ENCODE measurements at regions not wholly inside any gene's neighbourhood (a gene's known extent, or its start where the extent isn't known, plus 50 kb on each side); places are given as distances from the start of the nearest gene placed in this dataset.
"Not testable (repeated sequence)": the region's sequence is repeated elsewhere in the genome, so short reads cannot be mapped to it uniquely, and the experiment has no call there.

DNA sequence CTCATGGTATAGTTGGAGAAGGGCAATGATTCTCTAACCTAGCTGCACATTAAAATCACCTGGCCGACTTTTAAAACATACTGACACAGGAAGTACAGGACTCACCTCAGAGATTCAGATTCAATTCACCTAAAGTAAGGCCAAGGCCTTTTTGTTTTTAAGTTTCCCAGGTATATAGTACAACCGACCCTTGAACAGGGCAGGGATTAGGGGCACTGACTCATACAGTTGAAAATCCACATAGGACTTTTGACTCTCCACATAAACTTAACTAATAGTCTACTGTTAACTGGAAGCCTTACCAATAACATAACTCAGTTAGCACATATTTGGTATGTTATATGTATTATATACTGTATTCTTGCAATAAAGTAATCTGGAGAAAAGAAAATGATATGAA is 129.5 kb upstream of the ABI3BP start:
- no peaks in the 10 kb centered on the region for H3K4me1 Mint-ChIP-seq
- H3K9me3 Mint-ChIP-seq: no peaks in the 10 kb centered on the region
- no peaks in the 10 kb centered on the region for H3K36me3 Mint-ChIP-seq
- H3K4me3 Mint-ChIP-seq: no peak overlapping the region
- DNase-seq: no peak
- no peak overlapping the region for H3K27ac Mint-ChIP-seq
- H3K27me3 Mint-ChIP-seq: peaks cover 66% of the 10 kb centered on the region

DNA sequence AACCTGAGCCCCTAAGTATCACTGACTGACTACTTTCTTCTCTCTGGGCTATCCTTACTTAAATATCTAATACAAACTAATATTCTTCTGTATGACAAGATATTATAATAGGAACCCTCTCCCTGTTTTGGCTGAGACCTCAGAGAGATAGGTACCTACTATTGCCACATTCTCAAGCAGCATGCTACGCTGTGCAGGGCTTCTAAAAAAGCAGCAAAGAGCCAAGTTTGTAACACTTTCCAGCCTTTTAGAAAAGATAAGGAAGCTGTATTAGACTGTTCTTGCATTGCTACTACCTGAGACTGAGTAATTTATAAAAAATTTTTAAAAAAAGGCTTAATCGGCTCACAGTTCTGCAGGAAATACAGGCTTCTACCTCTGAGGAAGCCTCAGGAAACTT is 126.8 kb upstream of the ABI3BP start:
- peaks cover 2% of the 10 kb centered on the region for H3K9me3 Mint-ChIP-seq

DNA sequence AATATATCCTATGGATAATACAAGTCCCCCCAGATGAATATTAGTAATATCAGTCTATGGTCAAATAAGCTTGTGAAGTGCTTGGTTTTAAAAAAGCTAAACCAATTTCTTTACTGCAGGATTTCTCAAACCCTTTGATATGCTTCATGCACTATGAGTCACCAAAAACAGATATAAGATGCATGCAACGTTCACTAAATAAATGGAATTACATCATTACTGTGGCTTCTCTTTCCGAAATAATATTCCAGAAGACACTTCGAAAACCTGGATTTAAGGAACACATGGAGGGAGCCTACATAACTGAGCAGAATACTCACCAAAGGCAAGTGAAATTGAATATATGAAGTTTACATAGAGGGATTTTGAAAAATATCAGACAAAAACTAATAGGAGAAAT is 126.3 kb upstream of the ABI3BP start:
- Mint-ChIP-seq H3K9me3 (peaks cover 2% of the 10 kb centered on the region), H3K36me3 (no peaks in the 10 kb centered on the region)

More for the DNA sequence above, 126.8 kb upstream of the ABI3BP start:
- Mint-ChIP-seq H3K36me3 (no peaks in the 10 kb centered on the region), H3K4me3 (no peak overlapping the region), H3K27me3 (peaks cover 47% of the 10 kb centered on the region), H3K4me1 (no peaks in the 10 kb centered on the region), H3K27ac (no peak overlapping the region)
- DNase-seq: no peak

DNA sequence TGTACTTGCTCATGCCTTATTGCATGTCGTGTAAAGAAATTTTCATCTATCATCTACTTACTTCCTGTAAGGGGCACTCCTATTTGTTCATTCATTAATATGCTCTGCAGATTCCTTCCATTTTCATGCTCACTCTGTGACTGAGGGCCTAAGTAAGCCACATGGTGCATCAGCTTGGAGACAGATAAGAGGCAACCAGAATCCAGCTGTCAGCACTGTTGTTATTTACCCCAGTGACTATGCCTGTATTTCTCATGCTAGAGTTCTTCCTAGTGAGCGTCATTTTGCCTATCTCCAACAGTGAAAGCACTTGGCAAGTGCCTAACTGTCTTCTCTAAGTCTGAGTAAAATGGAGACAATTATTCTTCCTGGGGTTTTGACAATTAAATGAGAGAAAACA is 124.8 kb upstream of the ABI3BP start:
- Mint-ChIP-seq H3K36me3 (no peaks in the 10 kb centered on the region), H3K4me1 (no peaks in the 10 kb centered on the region), H3K27me3 (peaks cover 30% of the 10 kb centered on the region), H3K9me3 (peaks cover 2% of the 10 kb centered on the region), H3K27ac (no peak overlapping the region), H3K4me3 (no peak overlapping the region)
- DNase-seq: no peak

More for the DNA sequence above, 126.3 kb upstream of the ABI3BP start:
- DNase-seq: no peak
- H3K4me3 Mint-ChIP-seq: no peak overlapping the region
- no peak overlapping the region for H3K27ac Mint-ChIP-seq
- peaks cover 42% of the 10 kb centered on the region for H3K27me3 Mint-ChIP-seq
- no peaks in the 10 kb centered on the region for H3K4me1 Mint-ChIP-seq

DNA sequence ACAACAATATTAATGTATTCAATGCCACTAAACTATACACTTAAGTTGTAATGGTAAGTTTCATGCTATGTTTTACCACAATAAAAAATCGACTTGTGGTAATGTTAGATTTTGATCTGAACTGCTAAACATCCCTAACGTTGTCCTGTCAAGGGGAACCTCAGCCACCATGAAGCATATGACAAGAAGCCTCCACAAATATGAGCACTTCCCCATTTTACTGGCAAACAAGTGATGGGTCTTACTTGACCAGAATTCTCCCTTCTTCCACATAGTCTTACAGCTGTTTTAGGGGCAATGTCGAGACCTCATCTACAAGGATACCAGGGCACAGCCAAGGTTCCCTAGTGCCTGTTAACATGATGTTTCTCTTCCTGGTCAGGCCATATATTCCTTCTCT is 124.2 kb upstream of the ABI3BP start:
- H3K9me3 Mint-ChIP-seq: peaks cover 2% of the 10 kb centered on the region
- H3K27me3 Mint-ChIP-seq: peaks cover 25% of the 10 kb centered on the region
- DNase-seq: no peak
- no peak overlapping the region for H3K27ac Mint-ChIP-seq
- no peaks in the 10 kb centered on the region for H3K36me3 Mint-ChIP-seq
- H3K4me1 Mint-ChIP-seq: no peaks in the 10 kb centered on the region
- no peak overlapping the region for H3K4me3 Mint-ChIP-seq

DNA sequence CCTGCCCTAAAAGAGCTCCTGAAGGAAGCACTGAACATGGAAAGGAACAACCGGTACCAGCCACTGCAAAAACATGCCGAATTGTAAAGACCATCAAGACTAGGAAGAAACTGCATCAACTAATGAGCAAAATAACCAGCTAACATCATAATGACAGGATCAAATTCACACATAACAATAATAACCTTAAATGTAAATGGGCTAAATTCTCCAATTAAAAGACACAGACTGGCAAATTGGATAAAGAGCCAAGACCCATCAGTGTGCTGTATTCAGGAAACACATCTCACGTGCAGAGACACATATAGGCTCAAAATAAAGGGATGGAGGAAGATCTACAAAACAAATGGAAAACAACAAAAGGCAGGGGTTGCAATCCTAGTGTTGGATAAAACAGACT is 117.1 kb upstream of the ABI3BP start:
- H3K4me1 Mint-ChIP-seq, H3K27me3 Mint-ChIP-seq, DNase-seq, H3K36me3 Mint-ChIP-seq, H3K27ac Mint-ChIP-seq, H3K4me3 Mint-ChIP-seq: not testable (repeated sequence)
- peaks cover 14% of the 10 kb centered on the region for H3K9me3 Mint-ChIP-seq

DNA sequence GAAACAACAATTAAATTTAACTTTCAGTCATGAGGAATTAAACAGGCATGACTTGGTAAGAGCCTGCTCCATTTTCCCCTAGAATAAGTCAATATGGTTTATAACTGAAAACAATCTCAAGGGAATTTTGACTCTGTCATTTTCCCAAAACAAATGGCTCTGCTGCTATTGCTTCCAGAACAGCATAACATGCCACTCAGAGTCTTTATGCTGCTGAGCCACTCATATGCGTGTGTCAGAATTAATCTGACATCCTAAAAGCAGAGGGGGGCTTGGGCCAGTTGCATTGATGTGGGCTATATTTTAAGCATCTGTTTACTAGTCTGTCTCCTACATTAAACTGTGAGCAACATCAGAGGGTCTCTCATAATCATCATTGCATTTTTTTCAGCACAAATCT is 111.1 kb upstream of the ABI3BP start:
- H3K4me3 Mint-ChIP-seq: no peak overlapping the region
- H3K27me3 Mint-ChIP-seq: peaks cover 23% of the 10 kb centered on the region
- no peak overlapping the region for H3K27ac Mint-ChIP-seq
- H3K4me1 Mint-ChIP-seq: no peaks in the 10 kb centered on the region
- no peaks in the 10 kb centered on the region for H3K36me3 Mint-ChIP-seq
- no peak for DNase-seq
- no peaks in the 10 kb centered on the region for H3K9me3 Mint-ChIP-seq

DNA sequence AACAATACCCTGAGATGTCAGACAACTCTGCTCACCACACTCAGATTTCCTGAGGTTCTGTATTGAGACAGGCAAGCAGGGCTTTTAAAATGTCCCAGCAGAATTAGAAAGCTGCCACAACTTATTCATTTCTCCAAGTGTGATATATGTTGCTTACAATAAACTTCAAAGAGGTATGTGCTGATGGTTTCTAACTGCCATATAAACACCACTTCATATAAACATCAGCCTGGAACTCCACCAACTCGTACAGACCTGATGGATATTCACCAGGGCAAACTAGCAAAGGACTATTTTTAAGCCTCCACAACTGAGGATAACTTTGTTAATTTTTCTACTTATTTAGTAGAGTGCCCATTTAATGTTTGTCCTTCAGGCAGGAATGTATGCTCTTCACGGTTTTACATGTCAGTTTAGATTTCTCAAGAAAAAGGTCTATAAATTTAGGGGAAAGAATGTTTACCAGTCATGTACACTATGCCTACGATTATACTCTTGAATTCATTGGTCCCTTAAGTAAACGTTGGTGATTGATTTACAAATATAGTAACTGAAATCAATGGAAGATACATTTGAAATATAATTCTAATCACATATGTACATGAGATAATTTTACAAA is 109.6 kb upstream of the ABI3BP start:
- Mint-ChIP-seq H3K27me3 (peaks cover 34% of the 10 kb centered on the region), H3K27ac (no peak overlapping the region), H3K9me3 (no peaks in the 10 kb centered on the region), H3K4me1 (no peaks in the 10 kb centered on the region), H3K4me3 (no peak overlapping the region), H3K36me3 (no peaks in the 10 kb centered on the region)
- DNase-seq: no peak

DNA sequence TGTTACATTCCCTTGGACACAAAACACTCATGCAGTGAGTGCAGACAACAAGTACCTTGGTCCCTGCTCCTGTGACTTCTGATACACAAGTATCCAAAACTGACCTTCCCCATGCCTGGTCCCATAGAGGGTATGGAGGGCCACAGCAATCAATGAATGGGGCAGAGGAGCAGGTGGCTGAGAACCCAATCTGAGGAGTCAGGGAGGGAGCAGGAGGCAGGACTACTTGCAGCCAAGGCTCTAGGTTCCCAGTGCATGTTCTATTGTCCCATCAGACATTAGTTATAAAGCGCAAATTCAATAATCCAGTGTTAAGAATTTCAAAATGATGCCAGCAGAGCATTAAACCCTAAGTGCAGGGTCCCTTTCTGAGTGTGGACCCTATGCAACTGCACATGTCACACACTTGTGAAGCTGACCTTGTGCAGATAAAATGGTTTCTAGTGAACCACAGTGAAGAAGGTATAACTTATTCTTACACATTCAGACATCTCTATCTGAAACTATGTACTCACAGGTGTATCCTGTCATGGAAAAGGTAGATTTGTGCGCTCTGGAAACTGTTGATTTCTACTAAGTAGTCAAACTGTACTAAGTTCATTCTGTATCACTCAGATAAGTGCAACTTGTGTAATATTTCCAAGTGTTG is 107.3 kb upstream of the ABI3BP start:
- Mint-ChIP-seq H3K4me1 (no peaks in the 10 kb centered on the region), H3K36me3 (no peaks in the 10 kb centered on the region), H3K27me3 (peaks cover 30% of the 10 kb centered on the region), H3K9me3 (no peaks in the 10 kb centered on the region), H3K27ac (no peak overlapping the region), H3K4me3 (no peak overlapping the region)
- DNase-seq: no peak

DNA sequence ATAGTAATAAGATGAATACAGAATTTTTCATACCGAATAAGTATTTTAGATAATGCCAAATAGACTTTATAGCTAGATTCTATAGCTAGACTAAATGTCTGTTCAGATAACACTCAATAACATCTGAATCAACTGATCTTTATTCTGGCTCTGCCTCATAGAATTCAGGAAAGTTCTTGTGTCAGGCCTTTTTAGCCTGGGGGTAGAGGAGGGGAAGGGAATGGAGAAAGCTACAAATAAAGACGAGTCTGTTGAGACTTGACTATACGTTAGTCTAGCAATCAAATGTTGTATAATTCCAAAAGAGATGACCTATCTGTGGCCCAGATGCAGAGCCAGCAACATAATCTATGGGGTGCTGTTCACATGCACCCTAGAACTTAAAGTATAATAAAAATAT is 106.6 kb upstream of the ABI3BP start:
- Mint-ChIP-seq H3K9me3 (no peaks in the 10 kb centered on the region), H3K36me3 (no peaks in the 10 kb centered on the region), H3K27ac (no peak overlapping the region), H3K4me3 (no peak overlapping the region), H3K27me3 (peaks cover 26% of the 10 kb centered on the region), H3K4me1 (no peaks in the 10 kb centered on the region)
- DNase-seq: no peak

DNA sequence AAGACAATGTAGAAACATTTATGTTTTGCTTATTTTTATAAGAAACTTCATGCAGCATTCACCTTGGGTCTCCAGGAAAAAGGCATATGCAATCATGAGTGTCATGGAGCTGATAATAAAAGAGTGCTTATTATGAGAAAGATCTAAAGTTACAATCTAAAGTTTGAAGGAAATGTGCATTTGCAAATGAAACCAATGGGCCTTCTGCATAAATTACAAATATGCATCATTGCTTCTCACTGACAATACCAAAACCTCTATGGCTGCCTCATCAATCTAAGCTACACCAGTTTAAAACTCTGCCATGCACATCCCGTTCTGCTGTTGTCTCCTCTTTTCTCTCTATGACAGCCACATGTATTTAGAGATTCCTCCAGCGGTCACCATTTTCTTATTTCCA is 103.2 kb upstream of the ABI3BP start:
- no peaks in the 10 kb centered on the region for H3K36me3 Mint-ChIP-seq
- peaks cover 2% of the 10 kb centered on the region for H3K9me3 Mint-ChIP-seq

DNA sequence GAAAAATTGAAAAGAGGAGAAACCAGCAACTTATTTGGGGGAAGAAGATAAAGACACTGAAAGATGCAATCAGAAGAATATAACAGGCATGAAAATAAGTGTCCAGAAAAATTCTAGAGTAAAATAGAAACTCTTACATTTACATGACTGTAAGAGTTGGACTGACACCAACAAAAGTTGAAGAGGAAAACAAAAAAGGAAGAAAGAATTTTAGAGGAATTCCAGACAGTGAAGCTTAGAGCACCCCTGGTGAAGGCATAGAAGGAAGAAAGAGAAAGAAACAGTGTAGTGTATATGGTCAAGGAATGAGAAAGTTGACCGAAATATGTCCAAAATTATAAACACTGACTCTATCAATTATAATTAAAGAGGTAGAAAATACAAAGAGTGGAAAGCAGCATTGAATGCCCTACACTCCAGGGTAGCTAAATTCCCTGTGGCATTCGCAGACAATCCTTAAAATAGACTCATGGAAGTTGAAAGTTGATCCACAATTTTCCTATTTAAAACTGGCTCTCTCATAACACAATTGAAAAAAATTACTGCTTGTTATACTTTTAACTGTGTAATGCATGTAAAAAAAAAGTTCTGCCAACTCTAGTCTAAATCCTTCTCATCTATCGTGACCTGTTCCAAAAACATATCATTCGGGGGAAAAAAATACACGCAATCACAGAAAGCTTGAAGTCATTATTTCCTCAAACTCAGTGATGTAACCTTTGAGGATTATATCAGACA is 102.6 kb upstream of the ABI3BP start:
- no peaks in the 10 kb centered on the region for H3K4me1 Mint-ChIP-seq
- H3K27me3 Mint-ChIP-seq: peaks cover 22% of the 10 kb centered on the region
- H3K4me3 Mint-ChIP-seq: no peak overlapping the region
- H3K36me3 Mint-ChIP-seq: no peaks in the 10 kb centered on the region
- no peak for DNase-seq
- H3K9me3 Mint-ChIP-seq: peaks cover 2% of the 10 kb centered on the region
- no peak overlapping the region for H3K27ac Mint-ChIP-seq

More for the DNA sequence above, 103.2 kb upstream of the ABI3BP start:
- Mint-ChIP-seq H3K27ac (no peak overlapping the region), H3K4me3 (no peak overlapping the region), H3K27me3 (peaks cover 22% of the 10 kb centered on the region), H3K4me1 (no peaks in the 10 kb centered on the region)
- no peak for DNase-seq

DNA sequence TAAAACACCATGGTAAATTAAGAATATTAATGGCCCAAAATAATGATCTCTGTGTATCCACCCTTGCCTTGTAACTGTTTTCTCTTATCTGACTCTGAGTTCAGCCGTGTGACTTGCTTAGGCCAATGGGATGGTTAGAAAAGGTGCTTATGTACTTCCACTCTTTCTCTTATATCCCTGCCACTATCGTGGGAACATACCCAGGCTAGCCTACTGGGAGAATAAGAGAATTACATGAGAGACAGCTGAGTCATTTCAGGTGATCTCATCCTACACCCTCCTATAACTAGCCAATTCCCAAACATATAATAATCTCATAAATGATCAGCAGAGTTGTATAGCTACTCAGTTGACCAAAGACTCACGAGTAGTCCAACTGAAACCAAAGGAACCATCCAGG is 98.3 kb upstream of the ABI3BP start:
- Mint-ChIP-seq H3K27me3 (peaks cover 17% of the 10 kb centered on the region), H3K9me3 (peaks cover 2% of the 10 kb centered on the region), H3K4me1 (no peaks in the 10 kb centered on the region), H3K27ac (no peak overlapping the region), H3K4me3 (no peak overlapping the region), H3K36me3 (no peaks in the 10 kb centered on the region)
- no peak for DNase-seq

DNA sequence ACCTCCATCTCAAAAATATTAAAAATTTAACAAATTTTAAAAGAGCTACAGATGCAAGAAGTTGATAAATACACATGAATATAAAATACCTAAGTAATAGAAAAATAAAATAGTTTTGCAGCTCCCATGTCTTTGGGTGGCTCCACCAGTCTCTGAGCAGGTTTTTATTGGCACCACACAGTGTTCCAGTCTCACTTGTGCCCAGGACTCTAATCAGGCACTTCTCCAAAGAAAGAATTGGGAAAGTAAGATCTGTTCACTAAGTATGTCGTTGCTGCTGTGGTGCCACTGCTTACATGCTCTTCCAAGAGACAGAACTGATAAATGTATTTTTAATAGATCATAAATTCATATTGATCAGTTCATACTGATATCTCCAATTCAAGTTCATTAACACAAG is 92.5 kb upstream of the ABI3BP start:
- H3K36me3 Mint-ChIP-seq: no peaks in the 10 kb centered on the region
- no peaks in the 10 kb centered on the region for H3K4me1 Mint-ChIP-seq
- no peak overlapping the region for H3K4me3 Mint-ChIP-seq
- no peak for DNase-seq
- peaks cover 16% of the 10 kb centered on the region for H3K27me3 Mint-ChIP-seq
- H3K9me3 Mint-ChIP-seq: no peaks in the 10 kb centered on the region
- H3K27ac Mint-ChIP-seq: no peak overlapping the region

DNA sequence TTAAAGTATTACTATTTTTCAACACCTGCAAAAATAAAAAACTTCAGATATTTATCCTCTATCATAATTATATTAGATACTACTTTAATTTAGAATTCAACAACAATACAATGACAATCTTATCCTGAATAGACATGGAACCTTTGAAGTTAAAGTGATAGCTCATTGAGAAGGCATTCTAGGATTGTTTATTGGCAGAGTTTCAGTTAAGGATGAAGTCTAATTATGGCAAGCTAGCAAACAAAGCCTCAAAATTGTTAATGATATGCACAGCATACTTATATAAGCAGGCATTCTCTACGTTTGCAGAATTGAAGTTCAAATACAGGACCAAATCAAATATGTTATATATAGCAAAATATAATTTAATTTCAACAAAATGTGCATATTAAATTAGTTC is 91.2 kb upstream of the ABI3BP start:
- Mint-ChIP-seq H3K27me3 (peaks cover 18% of the 10 kb centered on the region), H3K4me1 (no peaks in the 10 kb centered on the region), H3K9me3 (no peaks in the 10 kb centered on the region), H3K27ac (no peak overlapping the region), H3K4me3 (no peak overlapping the region), H3K36me3 (no peaks in the 10 kb centered on the region)
- DNase-seq: no peak

DNA sequence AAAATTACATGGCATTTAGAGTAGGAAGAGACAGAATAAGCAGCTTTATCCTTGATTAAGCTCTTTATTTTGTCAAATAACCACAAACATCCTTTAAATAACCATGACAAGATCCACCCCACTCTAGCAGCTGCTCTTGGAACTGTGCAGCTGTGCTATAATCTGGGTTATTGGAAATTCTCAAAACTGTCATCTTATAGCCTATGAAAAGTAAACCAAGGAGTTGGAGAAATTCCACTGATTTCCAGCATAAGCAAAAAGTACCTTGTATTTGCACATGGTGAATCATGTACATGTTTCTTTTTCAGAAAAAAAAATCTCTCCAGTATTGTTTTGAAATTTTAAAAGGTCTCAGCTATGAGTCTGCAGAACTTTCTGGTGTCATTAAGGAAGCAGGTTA is 88.8 kb upstream of the ABI3BP start:
- Mint-ChIP-seq H3K27ac (no peak overlapping the region), H3K27me3 (peaks cover 10% of the 10 kb centered on the region), H3K4me3 (no peak overlapping the region), H3K4me1 (no peaks in the 10 kb centered on the region), H3K9me3 (no peaks in the 10 kb centered on the region), H3K36me3 (no peaks in the 10 kb centered on the region)
- no peak for DNase-seq
